ENCODE measurements at regions not wholly inside any gene's neighbourhood (a gene's known extent, or its start where the extent isn't known, plus 50 kb on each side); places are given as distances from the start of the nearest gene placed in this dataset.

DNA sequence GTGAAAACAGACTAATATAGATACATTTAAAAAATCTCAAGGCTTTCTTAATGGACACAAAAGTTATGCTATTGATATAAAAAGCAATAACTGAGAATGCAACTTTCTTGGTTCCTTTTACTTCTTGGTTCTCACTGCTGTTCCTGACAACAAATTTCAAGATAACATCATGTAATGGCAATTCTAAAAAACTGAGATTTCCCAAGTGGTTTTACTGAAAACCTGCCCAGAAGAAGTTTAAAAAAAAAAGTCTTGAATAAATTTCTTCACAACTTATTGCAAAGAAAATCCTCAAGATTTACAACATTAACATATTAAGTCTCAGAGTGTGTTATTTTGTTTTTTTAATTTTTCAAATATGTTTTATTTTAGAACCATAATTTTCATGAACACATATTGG, 302.8 kb upstream of the COX7C start:
- Histone ChIP-seq H3K27ac (no peak overlapping the region), H3K9me3 (no peaks in the 10 kb centered on the region), H3K4me1 (no peaks in the 10 kb centered on the region), H3K4me3 (no peak overlapping the region), H3K36me3 (no peaks in the 10 kb centered on the region), H3K27me3 (no peaks in the 10 kb centered on the region)
- TF ChIP-seq EP300 (IDR thresholded peaks at IDR 0.05; ENCODE audit: low read depth) = no peak
- no peak for TF ChIP-seq POLR2AphosphoS5 (IDR thresholded peaks at IDR 0.05)
- TF ChIP-seq, protein P1, sequence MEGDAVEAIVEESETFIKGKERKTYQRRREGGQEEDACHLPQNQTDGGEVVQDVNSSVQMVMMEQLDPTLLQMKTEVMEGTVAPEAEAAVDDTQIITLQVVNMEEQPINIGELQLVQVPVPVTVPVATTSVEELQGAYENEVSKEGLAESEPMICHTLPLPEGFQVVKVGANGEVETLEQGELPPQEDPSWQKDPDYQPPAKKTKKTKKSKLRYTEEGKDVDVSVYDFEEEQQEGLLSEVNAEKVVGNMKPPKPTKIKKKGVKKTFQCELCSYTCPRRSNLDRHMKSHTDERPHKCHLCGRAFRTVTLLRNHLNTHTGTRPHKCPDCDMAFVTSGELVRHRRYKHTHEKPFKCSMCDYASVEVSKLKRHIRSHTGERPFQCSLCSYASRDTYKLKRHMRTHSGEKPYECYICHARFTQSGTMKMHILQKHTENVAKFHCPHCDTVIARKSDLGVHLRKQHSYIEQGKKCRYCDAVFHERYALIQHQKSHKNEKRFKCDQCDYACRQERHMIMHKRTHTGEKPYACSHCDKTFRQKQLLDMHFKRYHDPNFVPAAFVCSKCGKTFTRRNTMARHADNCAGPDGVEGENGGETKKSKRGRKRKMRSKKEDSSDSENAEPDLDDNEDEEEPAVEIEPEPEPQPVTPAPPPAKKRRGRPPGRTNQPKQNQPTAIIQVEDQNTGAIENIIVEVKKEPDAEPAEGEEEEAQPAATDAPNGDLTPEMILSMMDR (IDR thresholded peaks at IDR 0.05) = no peak
- TF ChIP-seq POLR2A (IDR thresholded peaks at IDR 0.05) = no peak
- intact Hi-C loops (cut with DNase I; ENCODE audit: low total_unique reads) = no loop called here
- no peak for DNase-seq
- in situ Hi-C loops (cut with MboI; ENCODE audit: low pct_ligation_motif_present in 1 of 4, low pct_unique_long_range_greater_than_20kb in 1 of 4, low sequenced_read_pairs in 3 of 4) = no loop called here

DNA sequence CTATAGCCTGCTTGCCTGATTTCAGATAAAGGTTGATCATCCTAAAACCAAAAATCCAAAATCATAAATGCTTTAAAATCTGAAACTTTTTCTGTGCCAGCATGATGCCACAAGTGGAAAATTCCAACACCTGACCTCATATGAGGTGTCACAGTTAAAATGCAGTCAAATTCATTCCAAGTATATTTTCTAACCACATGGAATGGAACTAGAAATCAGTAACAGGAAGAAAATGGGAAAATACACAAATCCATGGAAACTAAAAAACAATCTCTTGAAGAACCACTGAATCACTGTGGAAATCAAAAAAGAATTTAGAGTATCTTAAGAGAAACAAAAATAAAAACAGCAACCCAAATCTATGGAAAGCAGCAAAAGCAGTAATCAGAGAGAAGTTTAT, 297.5 kb upstream of the COX7C start:
- no peaks in the 10 kb centered on the region for H3K4me1 ChIP-seq
- no peaks in the 10 kb centered on the region for H3K9me3 ChIP-seq
- no peak for DNase-seq
- H3K36me3 ChIP-seq = no peaks in the 10 kb centered on the region
- H3K27ac ChIP-seq = no peak overlapping the region
- TF ChIP-seq, protein P1 (IDR thresholded peaks at IDR 0.05) = no peak
- TF ChIP-seq POLR2A (IDR thresholded peaks at IDR 0.05) = no peak
- TF ChIP-seq EP300 (IDR thresholded peaks at IDR 0.05; ENCODE audit: low read depth) = no peak
- no peak for TF ChIP-seq POLR2AphosphoS5 (IDR thresholded peaks at IDR 0.05)
- no peak overlapping the region for H3K4me3 ChIP-seq
- H3K27me3 ChIP-seq = no peaks in the 10 kb centered on the region
- intact Hi-C loops (cut with DNase I; ENCODE audit: low total_unique reads) (no loop called here), in situ Hi-C loops (cut with MboI; ENCODE audit: low pct_ligation_motif_present in 1 of 4, low pct_unique_long_range_greater_than_20kb in 1 of 4, low sequenced_read_pairs in 3 of 4) (no loop called here)

GRCh38 chr5:86329318-86329717, 288.4 kb upstream of the COX7C start:
- Histone ChIP-seq H3K27me3 (no peaks in the 10 kb centered on the region), H3K9me3 (no peaks in the 10 kb centered on the region), H3K4me3 (no peak overlapping the region), H3K27ac (no peak overlapping the region), H3K4me1 (no peaks in the 10 kb centered on the region), H3K36me3 (no peaks in the 10 kb centered on the region)
- TF ChIP-seq POLR2AphosphoS5 (IDR thresholded peaks at IDR 0.05) (no peak), POLR2A (IDR thresholded peaks at IDR 0.05) (no peak), EP300 (IDR thresholded peaks at IDR 0.05; ENCODE audit: low read depth) (no peak)
- TF ChIP-seq, protein P1 (IDR thresholded peaks at IDR 0.05) = no peak
- intact Hi-C loops (cut with DNase I; ENCODE audit: low total_unique reads) = no loop called here
- 53% methylated on average over 1 of the region's 1 CpG; no CpG with 5 or more reads in 1 of the 2 donors for whole genome bisulfite sequencing, 2 donors (ENCODE audit: low coverage in 1 of 2)
- in situ Hi-C loops (cut with MboI; ENCODE audit: low pct_ligation_motif_present in 1 of 4, low pct_unique_long_range_greater_than_20kb in 1 of 4, low sequenced_read_pairs in 3 of 4) = no loop called here
- DNase-seq = no peak

- H3K4me3 ChIP-seq = no peak overlapping the region
- H3K4me1 ChIP-seq = no peaks in the 10 kb centered on the region
- no peaks in the 10 kb centered on the region for H3K36me3 ChIP-seq
- TF ChIP-seq POLR2A (IDR thresholded peaks at IDR 0.05) (no peak), EP300 (IDR thresholded peaks at IDR 0.05; ENCODE audit: low read depth) (no peak), POLR2AphosphoS5 (IDR thresholded peaks at IDR 0.05) (no peak)
- TF ChIP-seq, protein P1 (IDR thresholded peaks at IDR 0.05) = no peak
- DNase-seq = no peak
- H3K27me3 ChIP-seq = no peaks in the 10 kb centered on the region
- in situ Hi-C loops (cut with MboI; ENCODE audit: low pct_ligation_motif_present in 1 of 4, low pct_unique_long_range_greater_than_20kb in 1 of 4, low sequenced_read_pairs in 3 of 4) (no loop called here), intact Hi-C loops (cut with DNase I; ENCODE audit: low total_unique reads) (no loop called here)
- no peaks in the 10 kb centered on the region for H3K9me3 ChIP-seq
- no peak overlapping the region for H3K27ac ChIP-seq
- WGBS, 2 donors (ENCODE audit: low coverage in 1 of 2) = 76 to 100% methylated on average over 2 of the region's 2 CpGs
Measured at GRCh38 chr5:86330736-86331135, 287.0 kb upstream of the COX7C start.

Measured in transverse colon (tissue), 4 donors.